ENCODE measurements at regions not wholly inside any gene's neighbourhood (a gene's known extent, or its start where the extent isn't known, plus 50 kb on each side); places are given as distances from the start of the nearest gene placed in this dataset.

DNA sequence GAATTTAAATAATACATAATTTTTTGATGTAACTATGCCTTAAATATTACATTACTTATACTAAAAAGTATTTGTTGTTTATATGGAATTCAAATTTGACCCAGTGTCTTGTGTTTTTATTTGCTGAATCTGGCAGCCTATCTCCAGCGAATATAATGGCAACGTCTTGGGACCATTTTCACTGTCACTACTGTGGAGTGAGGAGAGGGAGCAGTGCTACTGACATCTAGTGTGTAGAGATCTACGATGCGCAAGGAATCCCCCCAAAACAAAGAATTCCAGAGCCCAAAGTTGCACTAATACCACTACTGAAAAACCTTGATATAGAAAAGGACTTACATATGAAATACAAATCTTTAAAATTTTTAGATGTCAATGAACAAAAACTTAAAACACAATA, 314.4 kb downstream of the DRD1 start:
- in situ Hi-C loops (cut with MboI; ENCODE audit: low sequenced_read_pairs, unreplicated experiment) = no loop called here
- DNase-seq (ENCODE audit: low spot score) = no peak
- TF ChIP-seq, protein P1, sequence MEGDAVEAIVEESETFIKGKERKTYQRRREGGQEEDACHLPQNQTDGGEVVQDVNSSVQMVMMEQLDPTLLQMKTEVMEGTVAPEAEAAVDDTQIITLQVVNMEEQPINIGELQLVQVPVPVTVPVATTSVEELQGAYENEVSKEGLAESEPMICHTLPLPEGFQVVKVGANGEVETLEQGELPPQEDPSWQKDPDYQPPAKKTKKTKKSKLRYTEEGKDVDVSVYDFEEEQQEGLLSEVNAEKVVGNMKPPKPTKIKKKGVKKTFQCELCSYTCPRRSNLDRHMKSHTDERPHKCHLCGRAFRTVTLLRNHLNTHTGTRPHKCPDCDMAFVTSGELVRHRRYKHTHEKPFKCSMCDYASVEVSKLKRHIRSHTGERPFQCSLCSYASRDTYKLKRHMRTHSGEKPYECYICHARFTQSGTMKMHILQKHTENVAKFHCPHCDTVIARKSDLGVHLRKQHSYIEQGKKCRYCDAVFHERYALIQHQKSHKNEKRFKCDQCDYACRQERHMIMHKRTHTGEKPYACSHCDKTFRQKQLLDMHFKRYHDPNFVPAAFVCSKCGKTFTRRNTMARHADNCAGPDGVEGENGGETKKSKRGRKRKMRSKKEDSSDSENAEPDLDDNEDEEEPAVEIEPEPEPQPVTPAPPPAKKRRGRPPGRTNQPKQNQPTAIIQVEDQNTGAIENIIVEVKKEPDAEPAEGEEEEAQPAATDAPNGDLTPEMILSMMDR (IDR thresholded peaks at IDR 0.05; ENCODE audit: borderline replicate concordance, control extremely low read depth, extremely low read depth, insufficient read depth, missing control alignments) = no peak

DNA sequence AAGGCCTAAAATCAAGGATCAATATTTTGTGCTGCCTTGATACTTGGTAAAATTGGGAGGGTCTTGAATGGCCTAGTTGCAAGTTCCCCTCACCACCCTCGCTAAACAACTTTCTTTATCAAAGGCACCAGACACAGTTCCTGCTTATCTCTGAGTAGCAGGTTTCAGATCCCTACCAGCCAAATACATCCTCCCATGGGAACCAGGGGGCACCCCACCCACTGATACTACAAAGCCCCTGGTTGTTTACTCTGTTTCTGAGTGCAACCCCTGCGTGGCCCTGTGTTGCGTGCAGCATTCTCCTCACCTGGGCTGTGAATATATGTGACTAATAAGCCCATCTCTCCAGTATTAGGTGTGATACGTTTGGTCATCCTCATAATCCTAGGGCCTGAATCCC, 314.9 kb downstream of the DRD1 start:
- TF ChIP-seq, protein P1 (IDR thresholded peaks at IDR 0.05; ENCODE audit: borderline replicate concordance, control extremely low read depth, extremely low read depth, insufficient read depth, missing control alignments) = no peak
- in situ Hi-C loops (cut with MboI; ENCODE audit: low sequenced_read_pairs, unreplicated experiment) = no loop called here
- no peak for DNase-seq (ENCODE audit: low spot score)

DNA sequence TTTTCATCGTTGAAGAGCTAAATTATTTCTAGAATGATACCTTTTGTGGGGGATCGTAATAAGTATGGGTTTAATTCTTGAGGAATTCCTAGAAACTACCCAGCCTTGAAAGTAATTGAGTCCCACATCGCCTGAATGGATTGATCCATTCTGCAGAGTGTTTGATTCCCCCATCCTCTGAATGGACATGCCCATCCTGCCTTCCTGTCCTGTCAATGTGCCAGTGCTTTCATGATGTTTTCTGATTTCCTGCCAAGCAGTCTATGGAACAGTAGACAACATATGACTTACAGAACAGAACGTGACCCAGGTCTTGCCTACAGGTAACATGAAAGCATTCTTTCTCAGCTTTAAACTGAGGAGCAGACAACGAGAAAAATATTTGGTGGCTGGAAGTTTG, 319.2 kb downstream of the DRD1 start:
- no peak for DNase-seq (ENCODE audit: low spot score)
- in situ Hi-C loops (cut with MboI; ENCODE audit: low sequenced_read_pairs, unreplicated experiment) = no loop called here
- TF ChIP-seq, protein P1 (IDR thresholded peaks at IDR 0.05; ENCODE audit: borderline replicate concordance, control extremely low read depth, extremely low read depth, insufficient read depth, missing control alignments) = no peak

DNA sequence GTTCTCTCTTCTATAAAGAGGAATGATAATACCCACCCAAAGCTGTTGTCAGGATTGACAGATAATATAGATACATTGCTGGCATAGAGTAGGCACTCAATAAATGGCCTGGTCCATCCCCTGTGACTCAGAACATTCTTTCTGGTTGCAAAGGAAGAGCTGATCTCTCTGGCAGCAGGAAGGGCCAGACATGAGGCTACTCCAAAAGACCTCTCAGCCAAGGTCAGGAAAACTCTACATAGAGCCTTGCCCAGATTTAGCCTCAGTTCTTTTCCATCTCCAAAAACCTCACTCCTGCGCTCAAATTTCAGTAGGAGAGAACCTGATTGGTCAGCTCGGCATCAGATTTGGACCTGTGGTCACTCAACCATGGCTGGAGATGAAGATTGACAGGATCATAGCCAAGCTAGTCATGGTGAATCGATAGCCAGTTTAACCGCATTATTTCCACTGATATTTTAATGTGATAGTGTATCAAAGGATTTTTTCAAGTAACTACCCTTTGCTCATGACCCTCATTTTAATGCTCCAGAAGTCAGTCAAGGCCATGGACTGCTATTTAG, 319.6 kb downstream of the DRD1 start:
- no peak for DNase-seq (ENCODE audit: low spot score)
- in situ Hi-C loops (cut with MboI; ENCODE audit: low sequenced_read_pairs, unreplicated experiment) = no loop called here
- TF ChIP-seq, protein P1 (IDR thresholded peaks at IDR 0.05; ENCODE audit: borderline replicate concordance, control extremely low read depth, extremely low read depth, insufficient read depth, missing control alignments) = no peak

DNA sequence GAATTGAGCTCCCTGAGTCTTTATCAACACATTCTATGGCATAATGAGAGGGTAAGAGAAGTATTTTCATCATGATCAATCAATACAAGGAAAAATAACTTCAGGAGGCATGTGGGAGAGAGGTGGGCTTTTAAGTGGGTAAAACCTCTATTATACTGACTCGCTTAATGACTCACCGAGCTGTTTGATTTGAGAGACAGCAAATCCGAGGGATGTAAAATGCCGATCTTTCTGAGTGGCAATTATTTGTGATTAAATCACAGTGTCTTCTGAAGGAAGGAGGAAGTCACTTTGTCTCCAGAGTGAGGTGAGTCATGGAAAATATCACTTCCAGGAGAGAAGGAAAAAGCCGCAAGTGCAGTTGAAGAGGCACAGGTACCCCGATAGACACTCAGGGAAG, 320.4 kb downstream of the DRD1 start:
- no peak for DNase-seq (ENCODE audit: low spot score)
- in situ Hi-C loops (cut with MboI; ENCODE audit: low sequenced_read_pairs, unreplicated experiment) = no loop called here
- TF ChIP-seq, protein P1 (IDR thresholded peaks at IDR 0.05; ENCODE audit: borderline replicate concordance, control extremely low read depth, extremely low read depth, insufficient read depth, missing control alignments) = no peak

DNA sequence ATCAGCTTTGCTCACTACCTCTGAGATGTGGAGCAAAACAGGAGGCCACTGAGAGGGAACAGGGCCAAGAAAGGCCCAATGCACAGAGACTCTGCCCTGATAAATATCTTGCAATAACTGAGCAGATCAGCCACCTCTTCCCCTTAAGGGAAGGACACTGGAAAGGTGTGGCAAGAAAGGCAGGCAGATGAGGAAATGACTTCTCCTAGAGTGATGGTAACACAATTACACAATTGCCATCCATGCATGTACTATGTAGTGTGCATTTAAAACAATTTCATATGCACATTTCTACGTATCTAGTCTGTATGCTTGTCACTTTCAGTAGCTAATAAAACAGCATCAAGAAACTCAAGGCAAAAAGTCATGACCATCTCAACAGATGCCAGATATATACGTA, 322.5 kb downstream of the DRD1 start:
- DNase-seq (ENCODE audit: low spot score) = no peak
- in situ Hi-C loops (cut with MboI; ENCODE audit: low sequenced_read_pairs, unreplicated experiment) = no loop called here
- TF ChIP-seq, protein P1 (IDR thresholded peaks at IDR 0.05; ENCODE audit: borderline replicate concordance, control extremely low read depth, extremely low read depth, insufficient read depth, missing control alignments) = no peak

DNA sequence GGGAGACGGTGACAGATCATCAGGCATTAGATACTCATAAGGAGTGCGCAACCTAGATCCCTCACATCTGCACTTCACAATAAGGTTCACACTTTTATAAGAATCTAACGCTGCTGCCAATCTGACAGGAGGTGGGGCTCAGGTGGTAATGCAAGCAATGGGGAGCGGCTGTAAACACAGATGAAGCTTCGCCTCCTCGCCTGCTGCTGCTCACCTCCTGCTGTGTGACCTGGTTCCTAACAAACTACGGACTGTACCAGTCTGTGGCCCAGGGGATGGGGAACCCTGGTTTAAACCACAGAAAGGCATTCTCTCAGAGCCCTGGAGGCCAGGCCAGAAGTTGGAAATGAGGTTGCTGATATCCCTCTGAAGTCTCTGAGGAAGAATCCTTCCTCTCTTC, 323.6 kb downstream of the DRD1 start:
- in situ Hi-C loops (cut with MboI; ENCODE audit: low sequenced_read_pairs, unreplicated experiment) = no loop called here
- TF ChIP-seq, protein P1 (IDR thresholded peaks at IDR 0.05; ENCODE audit: borderline replicate concordance, control extremely low read depth, extremely low read depth, insufficient read depth, missing control alignments) = no peak
- no peak for DNase-seq (ENCODE audit: low spot score)

Measured in GM13976 (cell line).